ENCODE measurements at regions not wholly inside any gene's neighbourhood (a gene's known extent, or its start where the extent isn't known, plus 50 kb on each side); places are given as distances from the start of the nearest gene placed in this dataset.

DNA sequence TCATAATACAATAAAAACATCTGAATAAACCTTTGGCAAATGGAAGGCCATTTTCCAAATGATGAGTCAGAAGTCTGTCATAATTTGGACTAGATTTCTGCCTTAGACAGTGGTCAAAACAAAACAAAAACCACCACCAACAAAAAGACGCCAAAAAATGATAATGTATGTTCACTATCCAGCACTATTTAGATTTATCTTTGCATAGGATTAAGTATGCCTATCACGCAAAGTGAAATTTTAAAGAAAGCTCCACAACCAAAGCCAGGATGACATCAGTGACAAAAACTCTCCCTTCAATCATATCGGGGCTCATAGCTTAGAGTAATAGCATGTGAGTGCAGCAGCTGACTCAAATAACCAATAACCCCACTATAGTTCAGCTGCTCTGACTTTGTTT lies 201.9 kb downstream of the MOXD1 start:
- TF ChIP-seq PML (IDR thresholded peaks at IDR 0.05; ENCODE audit: low read length) (no peak), EZH2 (IDR thresholded peaks at IDR 0.05; ENCODE audit: borderline replicate concordance, control insufficient read depth, low read depth, low read length) (no peak)
- TF ChIP-seq, protein P1, sequence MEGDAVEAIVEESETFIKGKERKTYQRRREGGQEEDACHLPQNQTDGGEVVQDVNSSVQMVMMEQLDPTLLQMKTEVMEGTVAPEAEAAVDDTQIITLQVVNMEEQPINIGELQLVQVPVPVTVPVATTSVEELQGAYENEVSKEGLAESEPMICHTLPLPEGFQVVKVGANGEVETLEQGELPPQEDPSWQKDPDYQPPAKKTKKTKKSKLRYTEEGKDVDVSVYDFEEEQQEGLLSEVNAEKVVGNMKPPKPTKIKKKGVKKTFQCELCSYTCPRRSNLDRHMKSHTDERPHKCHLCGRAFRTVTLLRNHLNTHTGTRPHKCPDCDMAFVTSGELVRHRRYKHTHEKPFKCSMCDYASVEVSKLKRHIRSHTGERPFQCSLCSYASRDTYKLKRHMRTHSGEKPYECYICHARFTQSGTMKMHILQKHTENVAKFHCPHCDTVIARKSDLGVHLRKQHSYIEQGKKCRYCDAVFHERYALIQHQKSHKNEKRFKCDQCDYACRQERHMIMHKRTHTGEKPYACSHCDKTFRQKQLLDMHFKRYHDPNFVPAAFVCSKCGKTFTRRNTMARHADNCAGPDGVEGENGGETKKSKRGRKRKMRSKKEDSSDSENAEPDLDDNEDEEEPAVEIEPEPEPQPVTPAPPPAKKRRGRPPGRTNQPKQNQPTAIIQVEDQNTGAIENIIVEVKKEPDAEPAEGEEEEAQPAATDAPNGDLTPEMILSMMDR (IDR thresholded peaks at IDR 0.05 in 2 of 3, conservative IDR thresholded peaks at IDR 0.05 in 1 of 3; ENCODE audit: control insufficient read depth in 2 of 3, extremely low read depth in 1 of 3, insufficient read depth in 1 of 3, low read depth in 3 of 3, low read length in 3 of 3) = no peak

Measured in GM12878 (cell line).